IPS-20b (cell line): ENCODE measurements at regions not wholly inside any gene's neighbourhood (a gene's known extent, or its start where the extent isn't known, plus 50 kb on each side); places are given as distances from the start of the nearest gene placed in this dataset.

ENCODE experiments used
- H3K27ac ChIP-seq: one replicate; pipeline ENCODE4 v1.5.1; 2013; ENCODE audit warnings: low read length
- H3K27me3 ChIP-seq: 2 replicates; pipeline ENCODE4 v1.6.1; 2013; ENCODE audit warnings: mild to moderate bottlenecking, low read length, inconsistent platforms; ENCODE audit not compliant: insufficient read depth
- H3K36me3 ChIP-seq: 2 replicates; pipeline ENCODE4 v1.6.1; 2013; ENCODE audit warnings: low read depth, mild to moderate bottlenecking, inconsistent platforms, low read length, moderate library complexity; ENCODE audit not compliant: insufficient read depth
- H3K4me1 ChIP-seq: 2 replicates; pipeline ENCODE4 v1.6.1; 2013; ENCODE audit warnings: mild to moderate bottlenecking, control low read depth, inconsistent platforms, low read length, moderate library complexity; ENCODE audit not compliant: insufficient read depth
- H3K4me3 ChIP-seq: 2 replicates; pipeline ENCODE4 v1.5.1; 2013; ENCODE audit warnings: mild to moderate bottlenecking, low read length, inconsistent platforms
- H3K9ac ChIP-seq: 2 replicates; pipeline ENCODE4 v1.6.1; 2013; ENCODE audit warnings: low read depth, mild to moderate bottlenecking, inconsistent platforms, low read length, moderate library complexity
- H3K9me3 ChIP-seq: 2 replicates; pipeline ENCODE4 v1.6.1; 2013; ENCODE audit warnings: mild to moderate bottlenecking, low read depth, low read length, inconsistent platforms; ENCODE audit not compliant: insufficient read depth

- Histone ChIP-seq H3K36me3 (no peaks in the 10 kb centered on the region), H3K9ac (no peak overlapping the region), H3K4me1 (peaks cover 5% of the 10 kb centered on the region), H3K9me3 (peaks cover 6% of the 10 kb centered on the region; the same call in 1 of the 2 replicates), H3K4me3 (no peak overlapping the region), H3K27ac (no peak overlapping the region), H3K27me3 (no peaks in the 10 kb centered on the region)
These were observed 56.1 kb downstream of the CAPZA3 start for GRCh38 chr12:18794000-18794399.

DNA sequence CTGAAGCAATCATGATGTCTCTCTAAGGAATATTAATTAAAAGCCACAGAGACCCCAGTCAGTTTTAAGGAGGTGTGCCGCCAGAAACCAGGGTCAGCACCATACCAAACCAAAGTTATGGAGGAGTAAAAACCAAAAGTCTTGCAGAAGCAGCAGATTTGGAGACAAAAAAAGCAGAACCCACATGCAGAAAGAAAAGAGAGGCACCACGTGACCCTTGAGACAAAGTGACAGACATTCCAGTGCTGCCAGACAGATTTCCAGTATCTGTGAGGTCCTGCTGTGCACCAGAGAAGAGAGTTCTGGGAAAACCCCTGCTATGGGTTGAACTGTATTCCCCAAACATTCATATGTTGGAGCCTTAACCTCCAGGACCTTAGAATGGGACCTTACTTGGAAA is 59.7 kb downstream of the CAPZA3 start:
- H3K4me1 ChIP-seq, result peaks cover 5% of the 10 kb centered on the region
- no peak overlapping the region for H3K9ac ChIP-seq
- no peaks in the 10 kb centered on the region for H3K36me3 ChIP-seq
- H3K9me3 ChIP-seq, result no peaks in the 10 kb centered on the region
- no peak overlapping the region for H3K27ac ChIP-seq
- no peak overlapping the region for H3K4me3 ChIP-seq
- H3K27me3 ChIP-seq, result no peaks in the 10 kb centered on the region

DNA sequence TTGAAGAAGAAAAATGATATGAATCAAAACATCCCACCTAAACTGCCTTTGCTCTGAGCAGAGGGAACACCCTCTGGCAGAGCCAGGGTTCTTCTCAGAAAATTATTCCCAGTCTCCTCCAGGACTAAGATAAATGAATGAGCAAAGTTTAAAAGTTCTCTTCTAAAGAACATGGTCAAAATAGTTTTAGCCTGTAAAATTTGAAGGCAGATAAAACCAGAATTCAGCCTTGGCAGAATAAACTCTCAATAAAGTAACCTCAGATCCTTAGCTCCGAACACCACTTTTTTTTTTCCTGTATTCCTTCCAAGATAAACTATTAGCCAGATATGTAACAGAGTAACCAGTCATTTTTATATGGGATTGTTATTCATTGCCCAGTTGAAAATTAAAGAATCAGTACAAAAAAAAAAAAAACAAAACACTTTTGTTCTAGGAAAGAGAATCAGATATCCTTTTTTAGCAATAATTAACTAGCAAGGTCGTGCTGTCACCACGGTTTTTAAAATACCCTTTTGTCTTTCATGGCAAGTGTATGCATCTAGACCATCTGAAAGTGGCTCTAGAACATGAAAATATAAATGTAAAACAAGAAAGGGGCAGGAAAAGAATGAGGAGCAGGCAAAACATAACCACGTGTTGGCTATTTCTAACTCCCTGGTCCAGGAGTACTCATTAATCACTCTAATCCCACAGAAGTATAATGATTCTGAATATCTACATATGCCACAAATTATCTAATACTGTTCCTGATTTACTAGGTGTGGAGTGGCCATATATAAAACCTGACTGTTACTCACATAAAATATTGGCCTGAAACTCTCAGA is 60.8 kb downstream of the CAPZA3 start:
- Histone ChIP-seq H3K4me3 (no peak overlapping the region), H3K27me3 (no peaks in the 10 kb centered on the region), H3K9ac (no peak overlapping the region), H3K9me3 (no peaks in the 10 kb centered on the region), H3K4me1 (peaks cover 5% of the 10 kb centered on the region), H3K36me3 (no peaks in the 10 kb centered on the region), H3K27ac (no peak overlapping the region)

DNA sequence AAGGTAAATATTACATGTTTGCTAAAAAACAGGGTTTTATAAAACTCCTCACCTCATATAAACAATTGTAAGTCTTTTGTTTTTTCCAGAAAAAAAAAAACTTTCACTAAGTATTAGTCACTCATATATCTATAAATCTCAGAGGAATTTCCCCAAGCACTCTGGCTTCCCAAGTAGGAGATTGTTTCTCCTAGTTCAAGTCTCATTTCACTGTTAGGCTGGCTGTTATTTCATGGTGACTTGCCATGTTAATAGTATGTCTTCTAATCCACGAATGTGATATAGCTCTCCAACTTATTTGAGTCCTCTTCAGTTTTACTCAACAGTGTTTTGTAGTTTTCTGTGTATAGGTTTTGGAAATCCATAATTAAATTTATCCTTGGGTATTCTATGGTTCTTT is 61.6 kb downstream of the CAPZA3 start:
- Histone ChIP-seq H3K27me3 (no peaks in the 10 kb centered on the region), H3K4me3 (no peak overlapping the region), H3K9me3 (no peaks in the 10 kb centered on the region), H3K4me1 (peaks cover 5% of the 10 kb centered on the region), H3K27ac (no peak overlapping the region), H3K36me3 (no peaks in the 10 kb centered on the region), H3K9ac (no peak overlapping the region)

GRCh38 chr12:18805516-18806248 is 67.8 kb downstream of the CAPZA3 start:
- no peaks in the 10 kb centered on the region for H3K9me3 ChIP-seq
- H3K4me3 ChIP-seq, result no peak overlapping the region
- H3K27ac ChIP-seq, result no peak overlapping the region
- peaks cover 5% of the 10 kb centered on the region; the same call in 1 of the 2 replicates for H3K4me1 ChIP-seq
- H3K27me3 ChIP-seq, result no peaks in the 10 kb centered on the region
- no peaks in the 10 kb centered on the region for H3K36me3 ChIP-seq
- H3K9ac ChIP-seq, result no peak overlapping the region

DNA sequence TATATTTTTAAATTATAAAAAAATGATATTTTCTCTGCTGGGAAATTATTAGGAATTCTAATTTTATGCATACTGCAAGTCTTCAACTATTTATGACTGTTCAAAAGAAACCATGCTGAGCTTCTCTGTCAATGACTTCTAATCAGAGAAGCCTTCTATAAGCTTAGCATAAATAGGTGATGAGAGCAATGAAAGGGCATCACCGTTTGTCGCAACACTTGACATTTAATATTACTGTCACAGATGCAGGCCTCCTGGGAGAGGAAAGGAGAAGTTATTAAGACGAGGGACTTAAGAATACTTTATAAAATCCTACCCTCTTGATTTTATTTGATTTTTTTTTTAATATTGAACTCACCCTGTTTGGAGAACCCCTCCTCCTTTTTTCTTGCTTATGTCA is 69.8 kb downstream of the CAPZA3 start:
- Histone ChIP-seq H3K36me3 (no peaks in the 10 kb centered on the region), H3K4me1 (peaks cover 5% of the 10 kb centered on the region; the same call in 1 of the 2 replicates), H3K4me3 (no peak overlapping the region), H3K27me3 (no peaks in the 10 kb centered on the region), H3K9ac (no peak overlapping the region), H3K27ac (no peak overlapping the region), H3K9me3 (no peaks in the 10 kb centered on the region)

DNA sequence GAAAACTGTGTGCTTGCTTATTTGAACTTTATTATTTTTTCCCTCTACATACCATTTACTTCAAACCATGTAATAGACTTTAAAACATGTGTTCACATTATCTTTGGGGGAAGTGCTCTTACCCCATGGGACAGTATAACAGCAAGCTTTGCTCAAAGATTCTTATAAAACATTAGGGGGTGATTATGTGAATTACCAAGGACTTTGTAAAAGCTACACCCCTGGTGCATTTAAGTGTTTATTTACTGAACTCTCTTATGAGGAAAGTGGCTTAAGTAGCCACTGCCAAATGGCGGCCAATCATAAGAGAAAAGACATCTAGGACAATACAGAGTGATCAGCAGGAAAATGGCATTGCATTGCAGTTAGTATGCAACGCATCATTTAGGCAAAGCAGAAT is 70.3 kb downstream of the CAPZA3 start:
- Histone ChIP-seq H3K27ac (no peak overlapping the region), H3K4me3 (no peak overlapping the region), H3K9me3 (no peaks in the 10 kb centered on the region), H3K4me1 (peaks cover 5% of the 10 kb centered on the region; the same call in 1 of the 2 replicates), H3K36me3 (no peaks in the 10 kb centered on the region), H3K27me3 (no peaks in the 10 kb centered on the region), H3K9ac (no peak overlapping the region)

GRCh38 chr12:18810537-18811253 is 72.8 kb downstream of the CAPZA3 start:
- Histone ChIP-seq H3K9me3 (no peaks in the 10 kb centered on the region), H3K36me3 (no peaks in the 10 kb centered on the region), H3K4me1 (peaks cover 5% of the 10 kb centered on the region; the same call in 1 of the 2 replicates)

DNA sequence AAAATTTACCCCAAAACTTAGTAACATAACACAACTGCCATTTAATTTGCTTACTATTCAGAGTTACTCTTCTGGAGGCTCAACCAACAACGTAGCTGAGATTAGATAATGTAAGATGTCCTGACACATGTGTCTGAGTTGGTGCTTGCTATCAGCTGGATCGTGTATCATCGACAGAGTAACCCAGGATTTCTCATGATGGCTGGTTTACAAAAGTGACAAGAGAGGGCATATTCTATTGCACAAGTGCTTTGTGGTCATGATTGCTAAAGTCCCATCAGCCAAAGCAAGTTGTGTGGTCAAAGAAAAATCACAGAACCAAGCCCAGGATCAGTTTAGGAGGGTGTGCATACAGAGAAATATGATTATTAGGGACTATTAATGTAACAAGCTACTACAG is 73.4 kb downstream of the CAPZA3 start:
- Histone ChIP-seq H3K9me3 (no peaks in the 10 kb centered on the region), H3K9ac (no peak overlapping the region), H3K4me3 (no peak overlapping the region), H3K36me3 (no peaks in the 10 kb centered on the region), H3K4me1 (peaks cover 5% of the 10 kb centered on the region; the same call in 1 of the 2 replicates), H3K27ac (no peak overlapping the region), H3K27me3 (no peaks in the 10 kb centered on the region)

More at GRCh38 chr12:18810537-18811253, 72.8 kb downstream of the CAPZA3 start:
- no peaks in the 10 kb centered on the region for H3K27me3 ChIP-seq
- no peak overlapping the region for H3K27ac ChIP-seq
- H3K9ac ChIP-seq, result no peak overlapping the region
- no peak overlapping the region for H3K4me3 ChIP-seq

DNA sequence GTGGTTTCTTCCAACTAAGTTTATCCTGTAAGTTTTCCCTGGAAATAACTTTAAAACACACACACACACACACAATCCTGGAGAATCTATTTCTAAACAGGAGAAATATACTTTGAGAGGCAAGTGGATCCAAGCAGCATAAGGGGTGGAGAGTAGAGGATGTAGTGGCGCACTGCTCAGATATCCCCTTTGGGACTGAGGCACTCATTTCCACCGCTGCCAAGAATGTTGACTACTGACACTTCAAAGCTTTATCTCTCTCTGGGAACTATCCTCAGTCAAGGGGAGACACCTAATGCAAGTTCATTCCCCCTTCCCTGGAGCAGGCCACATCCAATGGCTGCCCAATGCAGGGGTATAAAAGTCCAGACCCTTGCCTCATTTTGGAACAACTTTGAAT is 75.8 kb downstream of the CAPZA3 start:
- no peaks in the 10 kb centered on the region for H3K27me3 ChIP-seq
- no peaks in the 10 kb centered on the region for H3K36me3 ChIP-seq
- H3K27ac ChIP-seq, result no peak overlapping the region
- H3K9ac ChIP-seq, result no peak overlapping the region
- H3K9me3 ChIP-seq, result no peaks in the 10 kb centered on the region
- peaks cover 5% of the 10 kb centered on the region; the same call in 1 of the 2 replicates for H3K4me1 ChIP-seq
- no peak overlapping the region for H3K4me3 ChIP-seq

DNA sequence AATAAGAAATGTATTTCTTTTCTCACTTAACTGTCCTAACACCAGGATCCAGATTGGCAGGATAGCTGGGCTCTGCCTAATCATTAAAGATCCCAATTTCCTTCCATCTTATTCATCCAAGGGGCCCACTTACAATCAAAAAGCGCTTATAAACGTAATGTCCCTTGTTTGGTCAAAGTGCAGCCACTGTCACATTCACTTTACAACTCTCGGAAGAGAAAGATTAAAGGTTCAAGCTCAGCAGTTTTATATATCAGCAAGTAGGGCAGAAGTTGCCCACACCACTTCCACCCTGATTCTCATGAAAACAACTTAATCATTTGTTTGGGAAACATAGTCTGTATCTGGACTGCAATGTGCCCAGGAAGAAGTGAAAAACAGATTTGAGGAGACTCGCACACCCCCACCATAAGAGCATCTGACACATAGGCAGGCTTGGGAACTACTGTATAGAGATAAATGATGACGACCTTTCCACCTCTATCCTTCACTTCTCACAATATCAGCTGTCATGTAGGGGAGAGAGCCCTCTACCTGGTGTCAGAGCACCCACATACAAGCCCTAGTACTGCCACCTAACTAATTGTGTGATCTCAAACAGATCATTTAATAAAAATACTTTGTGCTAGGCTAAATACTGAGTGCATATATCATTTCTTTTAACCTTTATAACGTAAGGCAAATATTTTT is 80.8 kb downstream of the CAPZA3 start:
- no peaks in the 10 kb centered on the region for H3K36me3 ChIP-seq
- H3K27me3 ChIP-seq, result no peaks in the 10 kb centered on the region
- H3K4me3 ChIP-seq, result no peak overlapping the region
- H3K4me1 ChIP-seq, result no peaks in the 10 kb centered on the region
- H3K9me3 ChIP-seq, result no peaks in the 10 kb centered on the region
- no peak overlapping the region for H3K9ac ChIP-seq
- no peak overlapping the region for H3K27ac ChIP-seq
